ENCODE measurements at regions not wholly inside any gene's neighbourhood (a gene's known extent, or its start where the extent isn't known, plus 50 kb on each side); places are given as distances from the start of the nearest gene placed in this dataset.

GRCh38 chr2:239477591-239477990 lies 76.8 kb upstream of the HDAC4 start:
- no peaks in the 10 kb centered on the region for H3K4me1 Mint-ChIP-seq
- ATAC-seq, result no peak
- no peaks in the 10 kb centered on the region for H3K9me3 ChIP-seq (ENCODE audit: control insufficient read depth, insufficient read depth, low read length)

GRCh38 chr2:239476757-239477585 lies 76.2 kb upstream of the HDAC4 start:
- Mint-ChIP-seq H3K4me1 (no peaks in the 10 kb centered on the region), H3K27me3 (ENCODE audit: low read depth in 2 of 2) (peaks cover 13 to 14% of the 10 kb centered on the region in 2 donors), H3K27ac (no peak overlapping the region), H3K9me3 (no peaks in the 10 kb centered on the region), H3K36me3 (no peaks in the 10 kb centered on the region), H3K4me3 (no peak overlapping the region)
- no peak for ATAC-seq
- Histone ChIP-seq H3K27ac (ENCODE audit: low read length) (no peak overlapping the region), H3K36me3 (ENCODE audit: control insufficient read depth, insufficient read depth, low read length) (no peaks in the 10 kb centered on the region), H3K4me3 (ENCODE audit: low read length) (no peak overlapping the region), H3K9me3 (ENCODE audit: control insufficient read depth, insufficient read depth, low read length) (no peaks in the 10 kb centered on the region), H3K27me3 (ENCODE audit: control insufficient read depth, insufficient read depth, low read length) (no peaks in the 10 kb centered on the region), H3K4me1 (ENCODE audit: control insufficient read depth, insufficient read depth, low read length) (no peaks in the 10 kb centered on the region)
- intact Hi-C loops (cut with micrococcal nuclease), result no loop called here
- WGBS (ENCODE audit: insufficient coverage), result 92% methylated on average over 24 of the region's 25 CpGs
- no peak for DNase-seq
- TF ChIP-seq CTCF (IDR thresholded peaks at IDR 0.05), result no peak

More at GRCh38 chr2:239477591-239477990, 76.8 kb upstream of the HDAC4 start:
- no peak for DNase-seq
- Mint-ChIP-seq H3K9me3 (no peaks in the 10 kb centered on the region), H3K27me3 (ENCODE audit: low read depth in 2 of 2) (peaks cover 13 to 19% of the 10 kb centered on the region in 2 donors), H3K4me3 (no peak overlapping the region), H3K36me3 (no peaks in the 10 kb centered on the region), H3K27ac (no peak overlapping the region)
- TF ChIP-seq CTCF (IDR thresholded peaks at IDR 0.05), result no peak
- H3K36me3 ChIP-seq (ENCODE audit: control insufficient read depth, insufficient read depth, low read length), result no peaks in the 10 kb centered on the region
- H3K27ac ChIP-seq (ENCODE audit: low read length), result no peak overlapping the region
- no peaks in the 10 kb centered on the region for H3K27me3 ChIP-seq (ENCODE audit: control insufficient read depth, insufficient read depth, low read length)
- intact Hi-C loops (cut with micrococcal nuclease), result no loop called here
- H3K4me3 ChIP-seq (ENCODE audit: low read length), result no peak overlapping the region
- H3K4me1 ChIP-seq (ENCODE audit: control insufficient read depth, insufficient read depth, low read length), result no peaks in the 10 kb centered on the region
- 91% methylated on average over 19 of the region's 19 CpGs for WGBS (ENCODE audit: insufficient coverage)

GRCh38 chr2:239476029-239476756 lies 75.4 kb upstream of the HDAC4 start:
- no peak overlapping the region for H3K27ac ChIP-seq (ENCODE audit: low read length)
- WGBS (ENCODE audit: insufficient coverage), result 96% methylated on average over 14 of the region's 14 CpGs
- Mint-ChIP-seq H3K27me3 (ENCODE audit: low read depth in 2 of 2) (peaks cover 11 to 13% of the 10 kb centered on the region in 2 donors), H3K27ac (no peak overlapping the region), H3K9me3 (no peaks in the 10 kb centered on the region), H3K4me3 (no peak overlapping the region), H3K4me1 (no peaks in the 10 kb centered on the region), H3K36me3 (no peaks in the 10 kb centered on the region)
- H3K36me3 ChIP-seq (ENCODE audit: control insufficient read depth, insufficient read depth, low read length), result no peaks in the 10 kb centered on the region
- H3K4me3 ChIP-seq (ENCODE audit: low read length), result no peak overlapping the region
- no peaks in the 10 kb centered on the region for H3K9me3 ChIP-seq (ENCODE audit: control insufficient read depth, insufficient read depth, low read length)
- intact Hi-C loops (cut with micrococcal nuclease), result no loop called here
- no peak for ATAC-seq
- H3K4me1 ChIP-seq (ENCODE audit: control insufficient read depth, insufficient read depth, low read length), result no peaks in the 10 kb centered on the region
- TF ChIP-seq CTCF (IDR thresholded peaks at IDR 0.05), result no peak
- no peaks in the 10 kb centered on the region for H3K27me3 ChIP-seq (ENCODE audit: control insufficient read depth, insufficient read depth, low read length)
- no peak for DNase-seq
